ENCODE measurements at regions not wholly inside any gene's neighbourhood (a gene's known extent, or its start where the extent isn't known, plus 50 kb on each side); places are given as distances from the start of the nearest gene placed in this dataset.

DNA sequence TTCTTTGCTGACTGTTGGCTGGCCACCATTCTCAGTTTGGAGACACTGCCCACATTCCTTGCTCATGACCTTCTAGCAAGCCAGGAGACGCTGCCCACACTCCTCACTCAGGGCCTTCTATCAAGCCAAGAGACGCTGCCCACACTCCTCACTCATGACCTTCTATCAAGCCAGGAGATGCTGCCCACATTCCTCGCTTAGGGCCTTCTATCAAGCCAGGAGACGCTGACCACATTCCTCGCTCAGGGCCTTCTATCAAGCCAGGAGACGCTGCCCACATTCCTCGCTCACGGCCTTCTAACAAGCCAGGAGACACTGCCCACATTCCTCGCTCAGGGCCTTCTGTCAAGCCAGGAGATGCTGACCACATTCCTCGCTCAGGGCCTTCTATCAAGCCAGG, 131.3 kb upstream of the CBLN2 start:
- no peak for TF ChIP-seq POLR2AphosphoS5 (IDR thresholded peaks at IDR 0.05; ENCODE audit: insufficient read depth, low read depth, low read length)
- no peak for TF ChIP-seq POLR2A (IDR thresholded peaks at IDR 0.05; ENCODE audit: low read depth, low read length)
- TF ChIP-seq, protein P1, sequence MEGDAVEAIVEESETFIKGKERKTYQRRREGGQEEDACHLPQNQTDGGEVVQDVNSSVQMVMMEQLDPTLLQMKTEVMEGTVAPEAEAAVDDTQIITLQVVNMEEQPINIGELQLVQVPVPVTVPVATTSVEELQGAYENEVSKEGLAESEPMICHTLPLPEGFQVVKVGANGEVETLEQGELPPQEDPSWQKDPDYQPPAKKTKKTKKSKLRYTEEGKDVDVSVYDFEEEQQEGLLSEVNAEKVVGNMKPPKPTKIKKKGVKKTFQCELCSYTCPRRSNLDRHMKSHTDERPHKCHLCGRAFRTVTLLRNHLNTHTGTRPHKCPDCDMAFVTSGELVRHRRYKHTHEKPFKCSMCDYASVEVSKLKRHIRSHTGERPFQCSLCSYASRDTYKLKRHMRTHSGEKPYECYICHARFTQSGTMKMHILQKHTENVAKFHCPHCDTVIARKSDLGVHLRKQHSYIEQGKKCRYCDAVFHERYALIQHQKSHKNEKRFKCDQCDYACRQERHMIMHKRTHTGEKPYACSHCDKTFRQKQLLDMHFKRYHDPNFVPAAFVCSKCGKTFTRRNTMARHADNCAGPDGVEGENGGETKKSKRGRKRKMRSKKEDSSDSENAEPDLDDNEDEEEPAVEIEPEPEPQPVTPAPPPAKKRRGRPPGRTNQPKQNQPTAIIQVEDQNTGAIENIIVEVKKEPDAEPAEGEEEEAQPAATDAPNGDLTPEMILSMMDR (IDR thresholded peaks at IDR 0.05; ENCODE audit: extremely low read depth in 1 of 2, insufficient read depth in 1 of 2, low read depth in 1 of 2, low read length in 2 of 2) = no peak
- no peak for TF ChIP-seq EZH2 (IDR thresholded peaks at IDR 0.05; ENCODE audit: borderline replicate concordance, low read depth, low read length, severe bottlenecking)
- TF ChIP-seq JUN (IDR thresholded peaks at IDR 0.05; ENCODE audit: borderline replicate concordance, insufficient read depth, insufficient read length, low read depth) = no peak
- TF ChIP-seq, protein P2, sequence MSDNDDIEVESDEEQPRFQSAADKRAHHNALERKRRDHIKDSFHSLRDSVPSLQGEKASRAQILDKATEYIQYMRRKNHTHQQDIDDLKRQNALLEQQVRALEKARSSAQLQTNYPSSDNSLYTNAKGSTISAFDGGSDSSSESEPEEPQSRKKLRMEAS (IDR thresholded peaks at IDR 0.05; ENCODE audit: insufficient read depth, insufficient read length) = no peak
- TF ChIP-seq MYC (IDR thresholded peaks at IDR 0.05; ENCODE audit: low read depth, low read length) = no peak

Data from endothelial cell of umbilical vein (primary cell).